22Rv1 (cell line): ENCODE measurements at regions not wholly inside any gene's neighbourhood (a gene's known extent, or its start where the extent isn't known, plus 50 kb on each side); places are given as distances from the start of the nearest gene placed in this dataset.

Experiments
- H3K27ac ChIP-seq: fragments of 450-650 bp; 2 replicates; pipeline ENCODE4 v1.5.1; 2017
- CTCF ChIP-seq: fragments of 450-650 bp; IDR thresholded peaks from 2 replicates; pipeline ENCODE4 v1.5.1; 2017; ENCODE audit warnings: mild to moderate bottlenecking
- ZFX ChIP-seq: fragments of 450-650 bp; IDR thresholded peaks from 2 replicates; pipeline ENCODE4 v1.6.1; 2017; ENCODE audit warnings: antibody characterized with exemption, borderline replicate concordance

- TF ChIP-seq CTCF: no peak
- TF ChIP-seq ZFX: no peak
- H3K27ac ChIP-seq: no peak overlapping the region
Measured at GRCh38 chr21:20249401-20249800, 748.8 kb upstream of the NCAM2 start.

DNA sequence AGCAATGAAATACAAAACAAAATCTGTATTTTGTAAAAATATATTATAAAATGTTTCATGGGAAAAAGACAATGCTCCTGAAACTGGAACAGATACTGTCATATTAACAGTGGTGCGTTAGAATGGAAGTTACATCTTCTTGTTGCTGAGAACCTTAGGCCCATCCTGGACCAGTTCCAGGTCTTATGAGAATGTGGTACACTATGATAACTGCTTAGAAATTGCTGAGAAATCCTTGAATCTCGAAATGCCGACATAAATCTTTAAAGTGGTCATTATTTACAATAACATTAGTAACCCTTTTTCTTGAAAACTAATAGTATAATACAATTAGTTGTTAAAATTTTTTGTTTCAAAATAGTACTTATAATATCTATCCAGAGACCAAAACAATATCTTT lies 747.9 kb upstream of the NCAM2 start:
- TF ChIP-seq ZFX (no peak), CTCF (no peak)
- H3K27ac ChIP-seq: no peak overlapping the region

DNA sequence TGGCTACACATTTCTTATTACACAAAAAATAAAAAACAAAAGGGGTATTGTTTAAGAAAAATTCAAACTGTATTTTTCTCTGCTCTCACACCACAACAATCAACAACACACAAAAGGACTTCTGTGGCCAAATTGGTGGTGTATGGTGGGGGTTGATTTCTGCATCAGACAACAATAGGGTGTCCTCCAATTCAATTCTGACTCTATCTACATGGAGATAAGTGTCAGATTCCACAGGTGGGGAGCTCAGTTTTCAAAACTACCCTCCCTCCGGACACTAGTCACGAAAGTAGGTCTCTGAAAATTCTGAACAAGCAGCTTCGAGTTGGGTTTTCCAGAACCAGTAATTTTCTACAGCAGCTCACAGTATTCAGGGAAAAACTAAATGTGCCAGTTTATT lies 744.9 kb upstream of the NCAM2 start:
- TF ChIP-seq CTCF: no peak
- TF ChIP-seq ZFX: no peak
- H3K27ac ChIP-seq: no peak overlapping the region

- TF ChIP-seq ZFX: no peak
- TF ChIP-seq CTCF: no peak
- no peak overlapping the region for H3K27ac ChIP-seq
Measured at GRCh38 chr21:20254964-20255363, 743.2 kb upstream of the NCAM2 start.

DNA sequence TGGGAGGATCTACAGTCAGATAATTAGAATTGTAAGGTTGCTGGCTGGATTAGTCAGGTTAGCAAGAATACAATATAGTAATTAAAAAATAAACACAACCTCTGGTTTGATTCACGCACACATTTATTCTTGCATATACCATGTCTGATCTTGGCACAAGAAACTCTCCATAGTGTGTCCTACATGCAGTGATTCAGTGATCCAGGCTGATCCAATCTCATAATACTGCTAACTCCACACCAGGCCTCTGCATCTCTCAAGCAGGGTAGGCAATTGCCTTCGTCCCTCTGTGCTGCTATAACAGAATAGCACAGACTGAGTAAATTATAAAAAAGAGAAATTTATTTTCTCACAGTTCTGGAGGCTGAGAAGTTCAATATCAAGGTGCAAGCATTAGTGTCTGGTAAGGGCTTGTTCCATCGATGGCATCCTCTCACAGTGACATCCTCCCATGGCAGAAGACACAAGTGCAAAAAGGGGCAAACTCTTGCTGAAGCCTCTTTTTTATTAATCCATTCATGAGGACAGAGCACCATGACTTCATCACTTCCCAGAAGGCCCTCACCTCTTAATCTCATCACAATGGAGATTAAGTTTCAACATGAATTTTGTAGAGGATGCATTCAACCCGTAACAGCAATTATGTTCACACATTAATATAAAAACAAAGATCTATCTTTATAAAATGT lies 741.0 kb upstream of the NCAM2 start:
- H3K27ac ChIP-seq: no peak overlapping the region
- TF ChIP-seq CTCF: no peak
- TF ChIP-seq ZFX: no peak

DNA sequence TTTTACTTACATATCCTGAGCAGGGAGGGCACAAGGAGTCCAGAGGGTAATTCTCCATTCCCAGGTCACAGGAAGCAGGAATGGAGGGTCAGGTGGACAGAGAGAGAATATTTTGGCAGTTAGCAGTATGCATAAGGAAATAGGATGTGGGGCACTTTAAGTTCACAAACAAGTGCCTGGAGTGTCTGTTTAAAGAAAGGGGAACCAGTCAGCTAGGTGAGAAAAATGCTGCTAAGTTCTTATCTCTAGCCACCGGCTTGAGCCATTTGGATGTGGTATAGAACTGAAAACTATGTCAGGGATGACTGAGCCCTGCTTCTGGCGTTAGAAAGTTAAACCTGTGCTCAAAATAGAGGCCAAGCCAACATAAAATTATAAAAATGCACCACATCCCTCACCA lies 739.7 kb upstream of the NCAM2 start:
- TF ChIP-seq CTCF (no peak), ZFX (no peak)
- H3K27ac ChIP-seq: no peak overlapping the region

GRCh38 chr21:20259031-20259867 lies 739.0 kb upstream of the NCAM2 start:
- no peak overlapping the region for H3K27ac ChIP-seq
- TF ChIP-seq CTCF (no peak), ZFX (no peak)
